AG09319 (cell line): ENCODE measurements at regions not wholly inside any gene's neighbourhood (a gene's known extent, or its start where the extent isn't known, plus 50 kb on each side); places are given as distances from the start of the nearest gene placed in this dataset.

Source experiments
- DNase-seq: peaks from one replicate; pipeline ENCODE4 v3.0.0-alpha.2; 2010; ENCODE audit warnings: low read depth; ENCODE audit errors: extremely low read depth
- TF ChIP-seq, protein P1 (sequence below): IDR thresholded peaks from 2 replicates; pipeline ENCODE4 v1.5.1; 2011; ENCODE audit warnings: low read depth, mild to moderate bottlenecking, inconsistent platforms, low read length, moderate library complexity

DNA sequence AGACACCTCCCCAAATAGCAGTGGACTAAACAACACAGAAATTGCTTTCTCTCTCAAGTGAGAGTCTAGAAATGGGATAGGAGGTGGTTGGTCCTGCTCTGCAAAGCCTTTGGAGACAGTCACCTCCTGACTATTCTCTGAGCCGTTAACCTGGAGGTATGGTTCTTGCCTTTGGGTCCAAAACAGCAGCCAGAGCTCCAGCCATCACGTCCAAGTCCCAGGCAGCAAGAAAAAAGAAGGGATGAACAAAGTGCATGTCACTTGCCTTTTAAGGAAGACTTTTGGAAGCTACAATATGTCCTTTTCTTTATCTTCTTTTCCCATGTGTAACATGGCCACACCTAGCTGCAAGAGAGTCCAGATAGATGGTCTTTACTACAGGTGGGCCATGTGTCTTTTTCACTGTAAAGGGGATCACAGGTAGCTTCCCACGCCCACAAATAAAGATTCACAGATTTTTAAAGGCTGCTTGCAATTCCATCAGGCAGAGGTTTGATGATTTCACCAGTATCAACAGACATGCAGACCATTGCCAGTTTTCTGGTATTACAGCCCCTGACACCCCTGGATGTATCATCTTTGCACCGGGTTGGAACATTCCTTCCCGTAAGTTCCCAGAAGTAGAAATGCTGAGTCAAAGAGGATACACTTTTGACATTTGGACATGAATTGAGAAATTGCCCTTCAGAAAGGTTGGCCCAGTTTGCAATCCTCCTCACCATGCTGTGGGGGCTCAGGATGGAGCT is 66.0 kb downstream of the MYEOV start:
- TF ChIP-seq, protein P1, sequence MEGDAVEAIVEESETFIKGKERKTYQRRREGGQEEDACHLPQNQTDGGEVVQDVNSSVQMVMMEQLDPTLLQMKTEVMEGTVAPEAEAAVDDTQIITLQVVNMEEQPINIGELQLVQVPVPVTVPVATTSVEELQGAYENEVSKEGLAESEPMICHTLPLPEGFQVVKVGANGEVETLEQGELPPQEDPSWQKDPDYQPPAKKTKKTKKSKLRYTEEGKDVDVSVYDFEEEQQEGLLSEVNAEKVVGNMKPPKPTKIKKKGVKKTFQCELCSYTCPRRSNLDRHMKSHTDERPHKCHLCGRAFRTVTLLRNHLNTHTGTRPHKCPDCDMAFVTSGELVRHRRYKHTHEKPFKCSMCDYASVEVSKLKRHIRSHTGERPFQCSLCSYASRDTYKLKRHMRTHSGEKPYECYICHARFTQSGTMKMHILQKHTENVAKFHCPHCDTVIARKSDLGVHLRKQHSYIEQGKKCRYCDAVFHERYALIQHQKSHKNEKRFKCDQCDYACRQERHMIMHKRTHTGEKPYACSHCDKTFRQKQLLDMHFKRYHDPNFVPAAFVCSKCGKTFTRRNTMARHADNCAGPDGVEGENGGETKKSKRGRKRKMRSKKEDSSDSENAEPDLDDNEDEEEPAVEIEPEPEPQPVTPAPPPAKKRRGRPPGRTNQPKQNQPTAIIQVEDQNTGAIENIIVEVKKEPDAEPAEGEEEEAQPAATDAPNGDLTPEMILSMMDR = no peak
- DNase-seq = no peak

DNA sequence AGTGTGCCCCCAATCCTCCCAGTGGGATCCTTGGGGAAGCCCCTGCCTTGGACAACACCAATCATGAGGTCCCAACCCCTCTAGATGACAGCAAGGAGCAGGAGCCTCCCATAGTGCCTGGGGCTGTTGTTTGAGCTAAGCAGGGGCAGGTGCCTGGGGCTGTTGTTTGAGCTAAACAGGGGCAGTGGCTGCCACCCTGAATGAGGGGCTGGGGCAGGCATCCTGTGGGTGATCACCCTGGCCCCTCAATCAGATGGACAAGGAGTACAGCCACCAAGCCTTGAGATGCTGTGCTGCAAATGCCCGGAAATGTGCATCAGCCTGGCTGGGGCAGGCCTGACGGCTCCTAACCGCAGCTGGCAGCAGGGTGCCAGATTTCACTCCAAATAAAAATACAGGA is 66.7 kb downstream of the MYEOV start:
- TF ChIP-seq, protein P1 = no peak
- DNase-seq = no peak

DNA sequence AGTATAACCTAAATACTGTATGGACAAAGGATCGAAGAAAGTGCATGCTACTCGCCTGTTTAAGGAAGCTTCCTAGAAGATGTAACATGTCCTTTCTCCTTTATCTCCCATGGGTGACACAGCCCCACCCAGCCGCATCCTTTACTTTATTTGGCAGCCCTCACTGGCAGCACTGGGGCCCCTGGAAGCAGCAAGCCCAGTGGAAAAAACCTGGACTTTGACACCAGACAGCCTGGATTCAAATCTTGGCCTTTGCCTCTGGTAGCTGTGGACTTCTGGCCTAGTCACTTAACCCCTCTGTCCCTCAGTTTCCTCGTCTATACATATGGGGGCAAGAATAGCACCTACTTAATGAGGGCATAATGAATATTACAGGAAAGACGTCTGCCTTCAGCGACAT is 67.1 kb downstream of the MYEOV start:
- DNase-seq = no peak
- TF ChIP-seq, protein P1 = no peak

DNA sequence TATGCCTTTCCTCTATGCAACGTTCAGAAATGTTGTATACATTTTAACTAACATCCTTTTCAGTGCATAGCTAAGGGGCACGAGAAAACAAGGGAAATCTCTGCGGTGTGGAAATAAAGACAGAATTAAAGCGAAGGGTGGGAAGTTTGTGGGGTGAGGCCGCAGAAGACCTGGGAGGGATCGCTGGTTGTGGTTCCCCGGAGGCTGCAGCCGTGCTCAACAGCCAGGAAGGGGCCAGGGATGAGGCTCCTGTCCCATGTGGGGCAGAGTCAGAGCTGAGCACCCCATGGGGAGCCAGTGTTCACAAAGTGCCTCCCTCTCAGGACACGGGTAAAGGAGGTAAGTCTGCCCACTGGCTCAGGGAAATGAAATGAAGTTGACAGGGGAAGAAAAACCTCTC is 67.5 kb downstream of the MYEOV start:
- DNase-seq = no peak

DNA sequence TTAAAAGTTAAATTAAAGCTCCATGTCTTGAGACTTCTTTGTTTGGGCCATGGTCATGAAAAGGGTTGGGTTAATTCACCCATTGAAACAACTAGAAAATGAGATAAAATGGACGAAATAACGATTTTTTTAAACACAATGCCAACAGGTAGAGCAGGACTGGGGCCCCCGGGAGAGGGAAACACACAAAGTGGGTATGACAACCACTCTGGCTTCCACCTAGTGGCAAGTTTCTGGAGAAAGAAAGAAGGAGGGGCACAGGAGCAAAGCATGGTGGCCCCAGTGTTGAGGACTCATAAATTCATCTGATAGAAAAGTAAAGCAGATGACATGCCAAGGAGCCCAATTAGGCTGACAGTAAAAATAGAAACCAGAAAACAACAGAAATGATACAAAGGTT is 68.4 kb downstream of the MYEOV start:
- TF ChIP-seq, protein P1 = no peak
- DNase-seq = no peak

More for the DNA sequence above, 67.5 kb downstream of the MYEOV start:
- TF ChIP-seq, protein P1 = no peak

DNA sequence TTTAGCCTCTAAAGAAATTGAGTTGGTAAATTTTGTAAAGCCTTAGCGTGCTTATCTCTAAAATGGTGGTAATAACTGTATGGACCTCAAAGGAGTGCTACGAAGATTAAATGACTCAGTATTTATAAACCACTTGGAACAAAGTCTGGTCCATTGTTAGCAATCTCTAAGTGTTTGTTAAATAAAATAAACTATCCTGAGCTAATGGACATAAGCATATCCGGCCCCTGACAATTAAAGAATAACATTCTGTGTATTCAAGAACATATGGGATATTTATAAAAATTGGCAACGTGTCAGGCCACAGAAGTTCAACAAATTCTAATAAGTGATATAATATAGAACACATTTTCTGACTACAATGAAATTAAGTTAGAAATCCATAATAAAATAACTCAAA is 71.0 kb downstream of the MYEOV start:
- TF ChIP-seq, protein P1 = no peak
- DNase-seq = no peak

DNA sequence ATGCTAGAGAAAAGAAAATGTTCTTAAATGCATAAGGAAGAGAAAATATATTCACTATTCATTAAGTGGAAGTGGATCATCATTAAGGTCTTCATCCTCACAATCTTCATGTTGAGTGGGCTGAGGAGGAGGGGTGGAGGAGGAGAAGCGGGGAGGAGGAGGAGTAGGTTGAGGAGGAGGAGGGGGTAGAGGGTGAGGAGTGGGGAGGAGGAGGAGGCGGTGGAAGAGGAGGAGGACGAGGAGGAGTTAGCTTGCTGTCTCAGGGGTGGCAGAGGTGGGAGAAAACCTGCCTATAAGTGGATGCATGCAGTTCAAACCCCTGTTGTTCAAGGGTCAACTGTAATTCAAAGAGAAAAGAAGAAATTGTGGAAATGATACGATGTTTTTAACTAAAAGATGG is 71.6 kb downstream of the MYEOV start:
- DNase-seq = no peak
- TF ChIP-seq, protein P1 = no peak
